ENCODE measurements at regions not wholly inside any gene's neighbourhood (a gene's known extent, or its start where the extent isn't known, plus 50 kb on each side); places are given as distances from the start of the nearest gene placed in this dataset.

- no peak for TF ChIP-seq CTCF (IDR thresholded peaks at IDR 0.05)
- H3K27ac Mint-ChIP-seq: no peak overlapping the region
- H3K4me3 Mint-ChIP-seq: no peak overlapping the region
- peaks cover 11% of the 10 kb centered on the region for H3K27me3 Mint-ChIP-seq (ENCODE audit: insufficient read depth)
- no peaks in the 10 kb centered on the region for H3K4me1 Mint-ChIP-seq (ENCODE audit: low read depth)
- no peak for DNase-seq
- no peaks in the 10 kb centered on the region for H3K36me3 Mint-ChIP-seq (ENCODE audit: low read depth)
- no peaks in the 10 kb centered on the region; the same call in 1 of the 2 replicates for H3K9me3 Mint-ChIP-seq
Measured at GRCh38 chr1:177708406-177708805, 261.5 kb downstream of the SEC16B start.

GRCh38 chr1:177706977-177707376, 262.9 kb downstream of the SEC16B start:
- no peaks in the 10 kb centered on the region for H3K9me3 Mint-ChIP-seq
- no peak overlapping the region for H3K27ac Mint-ChIP-seq
- TF ChIP-seq CTCF (IDR thresholded peaks at IDR 0.05): no peak
- H3K4me1 Mint-ChIP-seq (ENCODE audit: low read depth): no peaks in the 10 kb centered on the region
- peaks cover 7% of the 10 kb centered on the region for H3K27me3 Mint-ChIP-seq (ENCODE audit: insufficient read depth)
- DNase-seq: no peak
- H3K4me3 Mint-ChIP-seq: no peak overlapping the region
- H3K36me3 Mint-ChIP-seq (ENCODE audit: low read depth): no peaks in the 10 kb centered on the region

- DNase-seq: no peak
- H3K4me1 Mint-ChIP-seq (ENCODE audit: low read depth): no peaks in the 10 kb centered on the region
Measured at GRCh38 chr1:177705839-177706238, 264.0 kb downstream of the SEC16B start.

GRCh38 chr1:177703888-177704446, 265.9 kb downstream of the SEC16B start:
- Mint-ChIP-seq H3K4me1 (ENCODE audit: low read depth) (no peaks in the 10 kb centered on the region), H3K27ac (no peak overlapping the region), H3K4me3 (no peak overlapping the region), H3K9me3 (no peaks in the 10 kb centered on the region), H3K27me3 (ENCODE audit: insufficient read depth) (peaks cover 3% of the 10 kb centered on the region; the same call in 1 of the 2 replicates), H3K36me3 (ENCODE audit: low read depth) (no peaks in the 10 kb centered on the region)
- TF ChIP-seq CTCF (IDR thresholded peaks at IDR 0.05): no peak
- DNase-seq: no peak

More at GRCh38 chr1:177705839-177706238, 264.0 kb downstream of the SEC16B start:
- H3K27me3 Mint-ChIP-seq (ENCODE audit: insufficient read depth): peaks cover 5% of the 10 kb centered on the region
- H3K36me3 Mint-ChIP-seq (ENCODE audit: low read depth): no peaks in the 10 kb centered on the region
- no peaks in the 10 kb centered on the region for H3K9me3 Mint-ChIP-seq
- H3K27ac Mint-ChIP-seq: no peak overlapping the region
- no peak for TF ChIP-seq CTCF (IDR thresholded peaks at IDR 0.05)
- H3K4me3 Mint-ChIP-seq: no peak overlapping the region

- no peak overlapping the region for H3K27ac Mint-ChIP-seq
- no peak for TF ChIP-seq CTCF (IDR thresholded peaks at IDR 0.05)
- no peak for DNase-seq
- no peaks in the 10 kb centered on the region for H3K36me3 Mint-ChIP-seq (ENCODE audit: low read depth)
- H3K27me3 Mint-ChIP-seq (ENCODE audit: insufficient read depth): no peaks in the 10 kb centered on the region; the same call in 1 of the 2 replicates
- no peaks in the 10 kb centered on the region for H3K4me1 Mint-ChIP-seq (ENCODE audit: low read depth)
- H3K4me3 Mint-ChIP-seq: no peak overlapping the region
- no peaks in the 10 kb centered on the region for H3K9me3 Mint-ChIP-seq
Measured at GRCh38 chr1:177701654-177702353, 268.1 kb downstream of the SEC16B start.
